ENCODE measurements at regions not wholly inside any gene's neighbourhood (a gene's known extent, or its start where the extent isn't known, plus 50 kb on each side); places are given as distances from the start of the nearest gene placed in this dataset.

- H3K27me3 Mint-ChIP-seq = no peaks in the 10 kb centered on the region
- no peaks in the 10 kb centered on the region for H3K9me3 Mint-ChIP-seq
- no peak overlapping the region for H3K27ac Mint-ChIP-seq
- no peak for TF ChIP-seq CTCF (IDR thresholded peaks at IDR 0.05)
- intact Hi-C loops (cut with micrococcal nuclease) = no loop called here
- ChIA-PET CTCF (no interaction called here), POLR2A (no interaction called here)
- DNase-seq = no peak
- no peak overlapping the region for H3K4me3 Mint-ChIP-seq
- H3K4me1 Mint-ChIP-seq = no peaks in the 10 kb centered on the region
- H3K36me3 Mint-ChIP-seq (ENCODE audit: low read depth) = no peaks in the 10 kb centered on the region
- ATAC-seq (ENCODE audit: low read depth) = no peak
These were observed 1676.0 kb upstream of the NUDT12 start for GRCh38 chr5:105238561-105238960.

- H3K36me3 Mint-ChIP-seq (ENCODE audit: low read depth) = no peaks in the 10 kb centered on the region
- CTCF ChIA-PET = no interaction called here
- no peak for ATAC-seq (ENCODE audit: low read depth)
- TF ChIP-seq CTCF (IDR thresholded peaks at IDR 0.05) = no peak
- intact Hi-C loops (cut with micrococcal nuclease) = no loop called here
- no peak overlapping the region for H3K4me3 Mint-ChIP-seq
- POLR2A ChIA-PET = no interaction called here
- no peaks in the 10 kb centered on the region for H3K4me1 Mint-ChIP-seq
- no peaks in the 10 kb centered on the region for H3K27me3 Mint-ChIP-seq
- no peak overlapping the region for H3K27ac Mint-ChIP-seq
- DNase-seq = no peak
- H3K9me3 Mint-ChIP-seq = no peaks in the 10 kb centered on the region
These were observed 1668.0 kb upstream of the NUDT12 start for GRCh38 chr5:105230516-105231157.

GRCh38 chr5:105218018-105218417 lies 1655.4 kb upstream of the NUDT12 start:
- H3K36me3 Mint-ChIP-seq (ENCODE audit: low read depth) = no peaks in the 10 kb centered on the region
- CTCF ChIA-PET = no interaction called here
- H3K9me3 Mint-ChIP-seq = peaks cover 11% of the 10 kb centered on the region
- TF ChIP-seq CTCF (IDR thresholded peaks at IDR 0.05) = no peak
- no peak for ATAC-seq (ENCODE audit: low read depth)
- DNase-seq = no peak
- POLR2A ChIA-PET = no interaction called here
- no peaks in the 10 kb centered on the region for H3K27me3 Mint-ChIP-seq
- no peak overlapping the region for H3K4me3 Mint-ChIP-seq
- intact Hi-C loops (cut with micrococcal nuclease) = no loop called here
- H3K4me1 Mint-ChIP-seq = no peaks in the 10 kb centered on the region
- no peak overlapping the region for H3K27ac Mint-ChIP-seq

GRCh38 chr5:105213078-105213477 lies 1650.5 kb upstream of the NUDT12 start:
- DNase-seq (no peak), ATAC-seq (ENCODE audit: low read depth) (no peak)
- peaks cover 6% of the 10 kb centered on the region for H3K9me3 Mint-ChIP-seq
- ChIA-PET CTCF (no interaction called here), POLR2A (no interaction called here)
- H3K4me1 Mint-ChIP-seq = no peaks in the 10 kb centered on the region
- TF ChIP-seq CTCF (IDR thresholded peaks at IDR 0.05) = no peak
- intact Hi-C loops (cut with micrococcal nuclease) = no loop called here
- H3K27ac Mint-ChIP-seq = no peak overlapping the region
- no peak overlapping the region for H3K4me3 Mint-ChIP-seq
- H3K36me3 Mint-ChIP-seq (ENCODE audit: low read depth) = no peaks in the 10 kb centered on the region
- H3K27me3 Mint-ChIP-seq = no peaks in the 10 kb centered on the region

GRCh38 chr5:105207066-105207465 lies 1644.5 kb upstream of the NUDT12 start:
- H3K4me3 Mint-ChIP-seq = no peak overlapping the region
- intact Hi-C loops (cut with micrococcal nuclease) = no loop called here
- CTCF ChIA-PET = no interaction called here

More at GRCh38 chr5:105207066-105207465, 1644.5 kb upstream of the NUDT12 start:
- DNase-seq (no peak), ATAC-seq (ENCODE audit: low read depth) (no peak)
- no peaks in the 10 kb centered on the region for H3K27me3 Mint-ChIP-seq
- no peaks in the 10 kb centered on the region for H3K36me3 Mint-ChIP-seq (ENCODE audit: low read depth)
- peaks cover 3% of the 10 kb centered on the region for H3K9me3 Mint-ChIP-seq
- no peak overlapping the region for H3K27ac Mint-ChIP-seq
- POLR2A ChIA-PET = no interaction called here
- TF ChIP-seq CTCF (IDR thresholded peaks at IDR 0.05) = no peak
- no peaks in the 10 kb centered on the region for H3K4me1 Mint-ChIP-seq

Data from activated B cell treated with CpG ODN at 0.5 μM for 24 hours (primary cell).